Keratinocyte (primary cell): ENCODE measurements at regions not wholly inside any gene's neighbourhood (a gene's known extent, or its start where the extent isn't known, plus 50 kb on each side); places are given as distances from the start of the nearest gene placed in this dataset.

ENCODE experiments used
- DNase-seq: peaks from one replicate; pipeline ENCODE4 v3.0.0-alpha.2; 2011; ENCODE audit warnings: low read depth, missing footprints, low spot score
- FAIRE-seq: peaks from 2 replicates; lab custom pipeline; 2011; peaks lifted over from hg19 to GRCh38; lab: Jason Lieb, UNC
- H2AFZ ChIP-seq: 2 replicates; pipeline ENCODE4 v1.6.0; 2012; ENCODE audit warnings: low read length, control low read depth, inconsistent platforms; ENCODE audit not compliant: control insufficient read depth
- H3K27ac ChIP-seq: 2 replicates; pipeline ENCODE4 v1.5.1; 2011; ENCODE audit warnings: low read length; ENCODE audit not compliant: control insufficient read depth, insufficient read depth
- H3K27me3 ChIP-seq: 3 replicates; pipeline ENCODE4 v1.6.0; 2011; ENCODE audit warnings: low read length; ENCODE audit not compliant: control insufficient read depth, insufficient read depth; ENCODE audit errors: extremely low read depth
- H3K36me3 ChIP-seq, 2 experiments: 2 replicates in 1 of 2; 3 replicates in 1 of 2; pipeline ENCODE4 v1.5.1; 2011; ENCODE audit warnings: low read length in 2 of 2, mild to moderate bottlenecking in 1 of 2; ENCODE audit not compliant: control insufficient read depth in 2 of 2, insufficient read depth in 2 of 2; ENCODE audit errors: extremely low read depth in 1 of 2
- H3K4me1 ChIP-seq: 3 replicates; pipeline ENCODE4 v1.5.1; 2011; ENCODE audit warnings: low read length; ENCODE audit not compliant: control insufficient read depth, insufficient read depth; ENCODE audit errors: extremely low read depth
- H3K4me2 ChIP-seq: 3 replicates; pipeline ENCODE4 v1.6.0; 2011; ENCODE audit warnings: low read depth, low read length; ENCODE audit not compliant: control insufficient read depth, insufficient read depth; ENCODE audit errors: extremely low read depth
- H3K4me3 ChIP-seq, 3 experiments: fragments of 200-600 bp in 1 of 3; sonication (generic) in 1 of 3; 2 replicates in 2 of 3; 3 replicates in 1 of 3; pipeline ENCODE4 v1.5.1; 2011 to 2016; ENCODE audit warnings: low read length in 3 of 3, mild to moderate bottlenecking in 3 of 3, control low read depth in 2 of 3, inconsistent platforms in 1 of 3, low read depth in 1 of 3, mixed read lengths in 1 of 3, mixed run types in 1 of 3, moderate library complexity in 1 of 3; ENCODE audit not compliant: control insufficient read depth in 2 of 3, insufficient read depth in 2 of 3; ENCODE audit errors: extremely low read depth in 1 of 3
- H3K79me2 ChIP-seq: 2 replicates; pipeline ENCODE4 v1.6.0; 2012; ENCODE audit warnings: low read length; ENCODE audit not compliant: control insufficient read depth, insufficient read depth
- H3K9ac ChIP-seq: 3 replicates; pipeline ENCODE4 v1.6.0; 2011; ENCODE audit warnings: low read length; ENCODE audit not compliant: control insufficient read depth, insufficient read depth; ENCODE audit errors: extremely low read depth
- H3K9me1 ChIP-seq: 3 replicates; pipeline ENCODE4 v1.6.0; 2011; ENCODE audit warnings: low read length; ENCODE audit not compliant: control insufficient read depth, insufficient read depth; ENCODE audit errors: extremely low read depth
- H3K9me3 ChIP-seq: 2 replicates; pipeline ENCODE4 v1.5.1; 2012; ENCODE audit warnings: low read depth, low read length; ENCODE audit not compliant: control insufficient read depth
- H4K20me1 ChIP-seq: 3 replicates; pipeline ENCODE4 v1.6.0; 2011; ENCODE audit warnings: low read length; ENCODE audit not compliant: control insufficient read depth, insufficient read depth; ENCODE audit errors: extremely low read depth
- CTCF ChIP-seq, 3 experiments: IDR thresholded peaks in 1 of 3; conservative IDR thresholded peaks in 1 of 3; optimal IDR thresholded peaks in 1 of 3; 2 replicates in 2 of 3; 3 replicates in 1 of 3; pipeline versions ENCODE3 to v1.5.1; 2011; ENCODE audit warnings: low read length in 3 of 3, mild to moderate bottlenecking in 3 of 3, moderate library complexity in 2 of 3, control low read depth in 1 of 3, inconsistent platforms in 1 of 3; ENCODE audit not compliant: insufficient read depth in 2 of 3; ENCODE audit errors: extremely low read depth in 1 of 3
- EZH2 ChIP-seq: IDR thresholded peaks from one replicate; pipeline ENCODE4 v1.6.1; 2012; ENCODE audit warnings: inconsistent platforms, mild to moderate bottlenecking, low read length, moderate library complexity
- dilution Hi-C: fragments of 300-500 bp; cut with MboI; formaldehyde crosslinking; loops from one replicate; pipeline ENCODE4 v1.7.0; 2020; ENCODE audit warnings: low sequenced_read_pairs; ENCODE audit not compliant: extremely low pct_ligation_motif_present

- dilution Hi-C loops = no loop called here
- Histone ChIP-seq H3K79me2 (no peaks in the 10 kb centered on the region), H3K27ac (no peak overlapping the region), H3K9ac (no peak overlapping the region), H3K9me1 (no peaks in the 10 kb centered on the region), H3K27me3 (no peaks in the 10 kb centered on the region), H3K4me3 (no peak overlapping the region), H4K20me1 (no peaks in the 10 kb centered on the region), H3K36me3 (no peaks in the 10 kb centered on the region), H3K9me3 (peaks cover 1% of the 10 kb centered on the region), H3K4me1 (no peaks in the 10 kb centered on the region), H2AFZ (no peak overlapping the region), H3K4me2 (no peak overlapping the region)
- DNase-seq = no peak
- TF ChIP-seq EZH2 (no peak), CTCF (optimal IDR thresholded peaks at IDR 0.05 in 1 of 3, IDR thresholded peaks at IDR 0.05 in 1 of 3, conservative IDR thresholded peaks at IDR 0.05 in 1 of 3; ENCODE audit: extremely low read depth in 1 of 3, insufficient read depth in 2 of 3, low read length in 3 of 3) (no peak)
- FAIRE-seq = no peak
Observed at GRCh38 chr2:5394223-5394622, 298.0 kb upstream of the SOX11 start.

- Histone ChIP-seq H3K4me3 (no peak overlapping the region), H3K27ac (no peak overlapping the region), H4K20me1 (no peaks in the 10 kb centered on the region), H3K36me3 (no peaks in the 10 kb centered on the region), H3K4me2 (no peak overlapping the region), H3K79me2 (no peaks in the 10 kb centered on the region), H3K9ac (no peak overlapping the region), H2AFZ (no peak overlapping the region), H3K9me3 (peaks cover 4% of the 10 kb centered on the region), H3K4me1 (no peaks in the 10 kb centered on the region), H3K27me3 (no peaks in the 10 kb centered on the region), H3K9me1 (no peaks in the 10 kb centered on the region)
- dilution Hi-C loops = no loop called here
- TF ChIP-seq EZH2 = no peak
- DNase-seq = no peak
- FAIRE-seq = no peak
Observed at GRCh38 chr2:5401115-5401657, 291.0 kb upstream of the SOX11 start.

- H3K27ac ChIP-seq = no peak overlapping the region
- H4K20me1 ChIP-seq = no peaks in the 10 kb centered on the region
- peaks cover 5% of the 10 kb centered on the region for H3K9me3 ChIP-seq
- no peak overlapping the region for H2AFZ ChIP-seq
- no peak overlapping the region for H3K9ac ChIP-seq
- H3K27me3 ChIP-seq = no peaks in the 10 kb centered on the region
- FAIRE-seq (no peak), DNase-seq (no peak)
- no peak overlapping the region for H3K4me2 ChIP-seq
- H3K4me3 ChIP-seq = no peak overlapping the region
- H3K4me1 ChIP-seq = no peaks in the 10 kb centered on the region
- H3K79me2 ChIP-seq = no peaks in the 10 kb centered on the region
- H3K9me1 ChIP-seq = no peaks in the 10 kb centered on the region
- no peaks in the 10 kb centered on the region for H3K36me3 ChIP-seq
- dilution Hi-C loops = no loop called here
- no peak for TF ChIP-seq CTCF (optimal IDR thresholded peaks at IDR 0.05 in 1 of 3, IDR thresholded peaks at IDR 0.05 in 1 of 3, conservative IDR thresholded peaks at IDR 0.05 in 1 of 3; ENCODE audit: extremely low read depth in 1 of 3, insufficient read depth in 2 of 3, low read length in 3 of 3)
Observed at GRCh38 chr2:5403392-5403791, 288.8 kb upstream of the SOX11 start.
